ENCODE measurements at regions not wholly inside any gene's neighbourhood (a gene's known extent, or its start where the extent isn't known, plus 50 kb on each side); places are given as distances from the start of the nearest gene placed in this dataset.
"Not testable (repeated sequence)": the region's sequence is repeated elsewhere in the genome, so short reads cannot be mapped to it uniquely, and the experiment has no call there.

DNA sequence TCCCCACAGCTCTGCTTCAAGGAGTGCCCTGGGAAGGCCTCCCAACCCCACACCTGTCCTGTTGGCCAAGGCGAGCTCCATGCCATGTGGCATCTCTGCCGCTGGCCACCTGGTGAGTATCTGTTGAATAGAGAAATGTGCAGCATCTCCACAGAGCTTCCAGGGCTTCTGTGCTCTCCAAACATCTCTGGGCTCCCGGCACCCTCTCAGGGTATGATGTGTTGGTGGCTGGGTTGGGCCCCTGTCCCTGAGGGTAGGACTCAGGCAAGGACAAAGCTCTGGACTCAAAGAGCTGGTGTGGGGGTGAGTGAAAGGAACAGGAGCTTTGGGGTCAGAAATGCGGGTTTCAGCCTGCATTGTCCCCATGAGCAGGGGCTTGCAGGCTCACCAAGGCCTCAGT, 88.6 kb downstream of the TMEM121 start:
- H3K4me2 ChIP-seq (ENCODE audit: low read length); H3K36me3 ChIP-seq (ENCODE audit: low read depth, low read length); H3K9me3 ChIP-seq (ENCODE audit: low read length); intact Hi-C loops (cut with micrococcal nuclease); H3K27me3 ChIP-seq (ENCODE audit: low read length); H2AFZ ChIP-seq (ENCODE audit: low read length); H3K27ac ChIP-seq (ENCODE audit: low read length); H3K4me3 ChIP-seq (ENCODE audit: low read length); H3K4me1 ChIP-seq (ENCODE audit: insufficient read depth, low read length); H4K20me1 ChIP-seq (ENCODE audit: low read length); ATAC-seq; H3K79me2 ChIP-seq (ENCODE audit: low read length); POLR2A ChIA-PET (ENCODE audit: unreplicated experiment); H3K9me2 ChIP-seq (replicated peaks; ENCODE audit: low read length); BruUV-seq (replicated peaks); H3F3A ChIP-seq (ENCODE audit: low read length, unreplicated experiment); H3K9ac ChIP-seq (ENCODE audit: low read length); DNase-seq; CTCF ChIA-PET: not testable (repeated sequence)

DNA sequence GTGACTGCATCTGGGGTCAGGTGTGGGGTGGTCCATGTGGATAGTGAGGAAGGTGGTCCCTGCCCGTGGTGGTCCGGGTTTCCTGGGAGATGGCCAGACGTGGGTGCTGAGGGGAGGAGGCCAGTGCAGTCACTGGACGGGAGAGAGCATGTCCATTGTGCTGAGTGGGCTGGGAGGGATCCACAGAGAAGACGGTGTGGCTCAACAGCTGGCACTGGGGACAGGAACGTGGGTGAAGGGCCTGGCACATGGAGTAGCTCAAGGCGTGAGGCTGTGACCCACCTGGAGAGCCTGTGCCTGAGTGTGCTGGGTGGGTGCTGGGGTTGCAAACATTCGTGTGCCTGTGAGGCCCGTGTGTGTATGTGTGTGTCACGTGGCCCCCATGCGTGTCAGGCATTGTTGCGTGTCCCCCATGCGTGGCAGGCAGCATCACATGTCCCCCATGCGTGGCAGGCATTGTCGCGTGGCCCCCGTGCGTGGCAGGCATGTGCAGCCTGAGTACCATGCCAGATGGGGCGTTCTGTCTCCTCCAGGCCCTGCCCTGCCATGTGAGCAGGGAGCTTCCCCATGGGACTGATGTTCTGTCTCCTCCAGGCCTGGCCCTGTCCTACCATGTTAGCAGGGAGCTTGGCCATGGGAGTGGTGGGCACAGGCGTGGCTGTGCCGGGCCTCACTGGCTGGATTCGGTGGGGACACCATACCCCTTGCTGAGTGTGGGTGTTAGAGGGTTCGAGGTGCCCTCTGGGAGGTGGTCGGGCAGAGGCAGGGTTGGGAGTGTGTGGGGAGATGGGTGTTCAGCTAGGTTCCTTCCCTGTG, 89.8 kb downstream of the TMEM121 start:
- POLR2A ChIA-PET (ENCODE audit: unreplicated experiment); H3K9me2 ChIP-seq (replicated peaks; ENCODE audit: low read length); BruUV-seq (replicated peaks); H4K20me1 ChIP-seq (ENCODE audit: low read length); H2AFZ ChIP-seq (ENCODE audit: low read length); DNase-seq; CTCF ChIA-PET; H3K9ac ChIP-seq (ENCODE audit: low read length); H3K9me3 ChIP-seq (ENCODE audit: low read length); H3K27me3 ChIP-seq (ENCODE audit: low read length); H3K4me3 ChIP-seq (ENCODE audit: low read length); intact Hi-C loops (cut with micrococcal nuclease); H3K36me3 ChIP-seq (ENCODE audit: low read depth, low read length); ATAC-seq; H3K4me1 ChIP-seq (ENCODE audit: insufficient read depth, low read length); H3K4me2 ChIP-seq (ENCODE audit: low read length); H3F3A ChIP-seq (ENCODE audit: low read length, unreplicated experiment); H3K27ac ChIP-seq (ENCODE audit: low read length); H3K79me2 ChIP-seq (ENCODE audit: low read length): not testable (repeated sequence)

DNA sequence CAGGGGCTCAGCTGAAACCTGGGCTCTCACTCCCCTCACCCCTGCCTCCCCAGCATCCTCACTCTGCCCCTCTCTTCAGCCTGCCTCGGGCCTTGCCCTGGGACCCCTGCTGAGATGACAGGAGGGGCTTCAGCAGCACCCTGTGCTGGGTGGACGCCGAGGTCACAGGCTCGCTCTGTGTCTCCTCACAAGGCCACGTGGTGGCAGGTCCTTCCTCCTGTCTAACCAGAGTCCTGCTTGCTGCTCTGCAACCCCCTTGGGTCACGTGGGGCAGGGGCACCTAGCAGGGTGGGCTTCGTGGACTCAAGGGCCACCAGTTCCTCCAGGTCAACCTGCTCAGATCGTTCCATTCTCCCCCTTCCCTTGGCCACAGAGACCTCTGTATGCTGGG, 90.4 kb downstream of the TMEM121 start:
- ChIA-PET POLR2A (ENCODE audit: unreplicated experiment) (no interaction called here), CTCF (no interaction called here)
- Histone ChIP-seq H3F3A (ENCODE audit: low read length, unreplicated experiment) (no peaks in the 10 kb centered on the region), H3K4me1 (ENCODE audit: insufficient read depth, low read length) (no peaks in the 10 kb centered on the region), H3K4me3 (ENCODE audit: low read length) (no peak overlapping the region), H2AFZ (ENCODE audit: low read length) (no peak overlapping the region), H3K9ac (ENCODE audit: low read length) (no peak overlapping the region), H3K27ac (ENCODE audit: low read length) (no peak overlapping the region), H3K79me2 (ENCODE audit: low read length) (no peaks in the 10 kb centered on the region), H3K27me3 (ENCODE audit: low read length) (peaks cover 3% of the 10 kb centered on the region; the same call in 1 of the 2 replicates), H3K36me3 (ENCODE audit: low read depth, low read length) (no peaks in the 10 kb centered on the region), H4K20me1 (ENCODE audit: low read length) (no peaks in the 10 kb centered on the region), H3K9me2 (replicated peaks; ENCODE audit: low read length) (no peaks in the 10 kb centered on the region), H3K9me3 (ENCODE audit: low read length) (no peaks in the 10 kb centered on the region), H3K4me2 (ENCODE audit: low read length) (no peak overlapping the region)
- DNase-seq (no peak), ATAC-seq (no peak)
- intact Hi-C loops (cut with micrococcal nuclease), result no loop called here
- TF ChIP-seq, protein P1, sequence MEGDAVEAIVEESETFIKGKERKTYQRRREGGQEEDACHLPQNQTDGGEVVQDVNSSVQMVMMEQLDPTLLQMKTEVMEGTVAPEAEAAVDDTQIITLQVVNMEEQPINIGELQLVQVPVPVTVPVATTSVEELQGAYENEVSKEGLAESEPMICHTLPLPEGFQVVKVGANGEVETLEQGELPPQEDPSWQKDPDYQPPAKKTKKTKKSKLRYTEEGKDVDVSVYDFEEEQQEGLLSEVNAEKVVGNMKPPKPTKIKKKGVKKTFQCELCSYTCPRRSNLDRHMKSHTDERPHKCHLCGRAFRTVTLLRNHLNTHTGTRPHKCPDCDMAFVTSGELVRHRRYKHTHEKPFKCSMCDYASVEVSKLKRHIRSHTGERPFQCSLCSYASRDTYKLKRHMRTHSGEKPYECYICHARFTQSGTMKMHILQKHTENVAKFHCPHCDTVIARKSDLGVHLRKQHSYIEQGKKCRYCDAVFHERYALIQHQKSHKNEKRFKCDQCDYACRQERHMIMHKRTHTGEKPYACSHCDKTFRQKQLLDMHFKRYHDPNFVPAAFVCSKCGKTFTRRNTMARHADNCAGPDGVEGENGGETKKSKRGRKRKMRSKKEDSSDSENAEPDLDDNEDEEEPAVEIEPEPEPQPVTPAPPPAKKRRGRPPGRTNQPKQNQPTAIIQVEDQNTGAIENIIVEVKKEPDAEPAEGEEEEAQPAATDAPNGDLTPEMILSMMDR (conservative IDR thresholded peaks at IDR 0.05; ENCODE audit: low read depth, low read length), result no peak
- TF ChIP-seq EZH2 (IDR thresholded peaks at IDR 0.05; ENCODE audit: low read length, unreplicated experiment) (no peak), EZH2phosphoT487 (IDR thresholded peaks at IDR 0.05; ENCODE audit: borderline replicate concordance, low read length) (no peak)
- no TSS peak for BruUV-seq (replicated peaks)
